ENCODE measurements at regions not wholly inside any gene's neighbourhood (a gene's known extent, or its start where the extent isn't known, plus 50 kb on each side); places are given as distances from the start of the nearest gene placed in this dataset.

- TF ChIP-seq ETS1 (IDR thresholded peaks at IDR 0.05), result no peak
- TF ChIP-seq EZH2phosphoT487 (IDR thresholded peaks at IDR 0.05; ENCODE audit: unreplicated experiment), result no peak
- no peak for TF ChIP-seq EZH2 (IDR thresholded peaks at IDR 0.05; ENCODE audit: low read depth, unreplicated experiment)
- TF ChIP-seq ZNF331 (CRISPR knock-in tag; IDR thresholded peaks at IDR 0.05; ENCODE audit: low read depth), result no peak
- no peak for TF ChIP-seq NANOG (IDR thresholded peaks at IDR 0.05; ENCODE audit: borderline replicate concordance)
- TF ChIP-seq JUNB (IDR thresholded peaks at IDR 0.05; ENCODE audit: unreplicated experiment), result no peak
- no peak for TF ChIP-seq ZNF462 (CRISPR knock-in tag; IDR thresholded peaks at IDR 0.05)
- no peak for TF ChIP-seq STAT1 (IDR thresholded peaks at IDR 0.05; ENCODE audit: unreplicated experiment)
- no peak for TF ChIP-seq POLR2AphosphoS5 (IDR thresholded peaks at IDR 0.05; ENCODE audit: low read depth)
- no peak for TF ChIP-seq CREB1 (CRISPR knock-in tag; IDR thresholded peaks at IDR 0.05; ENCODE audit: low read depth)
- TF ChIP-seq REST (IDR thresholded peaks at IDR 0.05; ENCODE audit: unreplicated experiment), result no peak
- TF ChIP-seq ZNF114 (CRISPR knock-in tag; IDR thresholded peaks at IDR 0.05), result no peak
- no peak for TF ChIP-seq CTCF (conservative IDR thresholded peaks at IDR 0.05; ENCODE audit: low read depth in 2 of 2)
- no peaks in the 10 kb centered on the region for H3K79me2 ChIP-seq (replicated peaks; ENCODE audit: insufficient read depth)
- Mint-ChIP-seq H3K27ac (no peak overlapping the region), H3K9me3 (no peaks in the 10 kb centered on the region), H3K36me3 (ENCODE audit: low read depth) (no peaks in the 10 kb centered on the region), H3K27me3 (ENCODE audit: insufficient read depth, low read depth, poor library complexity) (no peaks in the 10 kb centered on the region), H3K4me1 (peaks cover 18% of the 10 kb centered on the region), H3K4me3 (no peak overlapping the region)
- peaks cover 5% of the 10 kb centered on the region for H3K4me1 ChIP-seq (ENCODE audit: insufficient read depth)
- no peak overlapping the region for H3K27ac ChIP-seq (ENCODE audit: low read depth)
- peak overlapping the region; percentile 73; the same call in 1 of the 2 replicates for H2AFZ ChIP-seq
- DNase-seq (ENCODE audit: low spot score), result no peak
- no peak for ATAC-seq
- H3K4me3 ChIP-seq, result no peak overlapping the region
- no peaks in the 10 kb centered on the region for H4K20me1 ChIP-seq (replicated peaks; ENCODE audit: insufficient read depth)
- H3K9me2 ChIP-seq (ENCODE audit: insufficient read depth), result 0 out of 2 replicates have a peak, but pooled peaks cover 7% of the 10 kb centered on the region
- no peaks in the 10 kb centered on the region for H3K27me3 ChIP-seq (ENCODE audit: insufficient read depth)
- no peaks in the 10 kb centered on the region for H3F3A ChIP-seq (replicated peaks; ENCODE audit: low read depth)
- no peaks in the 10 kb centered on the region for H3K36me3 ChIP-seq (ENCODE audit: insufficient read depth)
- H3K4me2 ChIP-seq, result no peak overlapping the region
These were observed 579.0 kb upstream of the BTBD3 start for GRCh38 chr20:11338496-11339306.

Data from GM23338 (cell line).